ENCODE measurements at regions not wholly inside any gene's neighbourhood (a gene's known extent, or its start where the extent isn't known, plus 50 kb on each side); places are given as distances from the start of the nearest gene placed in this dataset.

DNA sequence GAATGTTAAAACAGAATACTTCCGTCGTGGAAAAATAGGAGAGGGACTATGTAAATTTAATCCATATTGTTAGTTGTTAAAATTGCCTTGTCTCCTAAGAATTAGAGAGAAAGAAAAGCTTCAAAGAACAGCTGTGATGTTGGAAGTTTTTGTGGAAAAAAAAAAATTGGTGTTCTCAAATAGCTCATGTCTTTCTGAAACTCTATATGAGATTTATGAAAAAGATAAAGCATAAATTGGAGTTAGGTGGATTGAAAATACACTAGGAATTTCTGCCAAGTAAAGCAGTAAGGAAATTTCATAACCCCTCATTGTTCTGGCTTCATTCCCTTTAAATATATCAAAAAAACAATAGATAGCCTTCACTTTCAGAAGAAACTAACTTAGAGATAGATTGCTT is 274.0 kb upstream of the ADAMTS5 start:
- Histone ChIP-seq H3K4me3 (no peak overlapping the region), H3K4me1 (no peaks in the 10 kb centered on the region), H3K27me3 (no peaks in the 10 kb centered on the region), H3K9me3 (no peaks in the 10 kb centered on the region), H3K36me3 (no peaks in the 10 kb centered on the region), H3K27ac (no peak overlapping the region)
- WGBS, 5 donors: 72 to 90% (median 85%) methylated on average over 2 of the region's 2 CpGs
- TF ChIP-seq, protein P1, sequence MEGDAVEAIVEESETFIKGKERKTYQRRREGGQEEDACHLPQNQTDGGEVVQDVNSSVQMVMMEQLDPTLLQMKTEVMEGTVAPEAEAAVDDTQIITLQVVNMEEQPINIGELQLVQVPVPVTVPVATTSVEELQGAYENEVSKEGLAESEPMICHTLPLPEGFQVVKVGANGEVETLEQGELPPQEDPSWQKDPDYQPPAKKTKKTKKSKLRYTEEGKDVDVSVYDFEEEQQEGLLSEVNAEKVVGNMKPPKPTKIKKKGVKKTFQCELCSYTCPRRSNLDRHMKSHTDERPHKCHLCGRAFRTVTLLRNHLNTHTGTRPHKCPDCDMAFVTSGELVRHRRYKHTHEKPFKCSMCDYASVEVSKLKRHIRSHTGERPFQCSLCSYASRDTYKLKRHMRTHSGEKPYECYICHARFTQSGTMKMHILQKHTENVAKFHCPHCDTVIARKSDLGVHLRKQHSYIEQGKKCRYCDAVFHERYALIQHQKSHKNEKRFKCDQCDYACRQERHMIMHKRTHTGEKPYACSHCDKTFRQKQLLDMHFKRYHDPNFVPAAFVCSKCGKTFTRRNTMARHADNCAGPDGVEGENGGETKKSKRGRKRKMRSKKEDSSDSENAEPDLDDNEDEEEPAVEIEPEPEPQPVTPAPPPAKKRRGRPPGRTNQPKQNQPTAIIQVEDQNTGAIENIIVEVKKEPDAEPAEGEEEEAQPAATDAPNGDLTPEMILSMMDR (IDR thresholded peaks at IDR 0.05): no peak
- no peak for TF ChIP-seq POLR2A (IDR thresholded peaks at IDR 0.05)
- no peak for TF ChIP-seq EP300 (IDR thresholded peaks at IDR 0.05)
- no peak for TF ChIP-seq POLR2AphosphoS5 (IDR thresholded peaks at IDR 0.05)
- intact Hi-C loops (cut with DNase I; ENCODE audit: low total_unique reads): no loop called here
- peak in 1 of 2 donors; percentile 10 for DNase-seq

DNA sequence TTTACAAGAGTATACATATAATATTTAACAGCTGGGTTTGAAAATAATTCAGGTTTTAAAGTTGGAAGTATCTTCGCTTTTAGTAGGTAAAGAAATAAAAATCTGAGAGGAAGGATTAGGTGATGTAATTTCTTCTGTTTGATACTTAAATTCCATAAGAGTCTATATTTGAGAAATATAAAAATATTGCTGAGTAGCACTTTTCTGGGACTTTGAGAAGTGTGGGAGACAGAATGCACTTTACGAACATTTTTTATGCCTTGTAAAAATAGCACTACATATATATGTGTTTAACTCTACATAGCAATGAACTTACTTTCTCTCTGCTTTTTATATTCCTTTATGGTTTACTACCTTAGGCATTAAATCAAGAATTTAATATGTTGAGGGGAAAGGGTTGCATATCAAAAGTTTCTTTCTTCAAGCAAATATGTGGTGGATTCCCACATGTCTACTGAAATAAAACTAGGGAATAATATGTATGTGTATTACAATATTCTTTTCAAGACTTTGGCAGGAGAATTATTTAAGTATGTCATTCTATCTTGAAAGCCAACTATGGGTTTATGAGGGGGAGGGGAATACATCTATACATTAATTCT is 266.7 kb upstream of the ADAMTS5 start:
- Histone ChIP-seq H3K9me3 (no peaks in the 10 kb centered on the region), H3K27ac (no peak overlapping the region), H3K36me3 (no peaks in the 10 kb centered on the region), H3K27me3 (no peaks in the 10 kb centered on the region), H3K4me1 (no peaks in the 10 kb centered on the region), H3K4me3 (no peak overlapping the region)
- no peak for DNase-seq
- intact Hi-C loops (cut with DNase I; ENCODE audit: low total_unique reads): no loop called here
- 61 to 96% (median 91%) methylated on average over 2 of the region's 2 CpGs for WGBS, 5 donors
- TF ChIP-seq POLR2A (IDR thresholded peaks at IDR 0.05) (no peak), EP300 (IDR thresholded peaks at IDR 0.05) (no peak), POLR2AphosphoS5 (IDR thresholded peaks at IDR 0.05) (no peak)
- TF ChIP-seq, protein P1 (IDR thresholded peaks at IDR 0.05): no peak

DNA sequence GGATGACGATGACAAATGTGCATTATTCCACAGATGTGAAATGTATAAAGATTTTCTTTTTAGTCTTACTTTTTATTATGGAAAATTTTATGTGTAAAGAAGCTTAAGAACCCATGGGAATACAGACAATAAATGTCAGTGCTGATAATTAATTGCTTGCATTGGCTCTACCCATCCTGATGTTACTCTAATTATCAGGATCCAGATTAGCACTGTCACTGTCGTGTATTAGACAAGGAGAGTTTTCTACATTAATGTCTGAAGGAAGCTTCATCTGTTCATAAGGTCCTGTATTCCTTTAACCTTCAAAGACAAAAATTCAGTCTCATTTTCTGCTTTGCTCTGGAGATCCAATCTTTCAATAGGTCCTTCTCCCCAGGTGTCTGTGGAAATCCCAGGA is 259.1 kb upstream of the ADAMTS5 start:
- DNase-seq: no peak
- Histone ChIP-seq H3K4me3 (no peak overlapping the region), H3K27ac (no peak overlapping the region), H3K27me3 (no peaks in the 10 kb centered on the region), H3K36me3 (no peaks in the 10 kb centered on the region), H3K9me3 (no peaks in the 10 kb centered on the region), H3K4me1 (no peaks in the 10 kb centered on the region)
- intact Hi-C loops (cut with DNase I; ENCODE audit: low total_unique reads): no loop called here
- 80 to 91% (median 90%) methylated on average over 2 of the region's 2 CpGs for WGBS, 5 donors
- TF ChIP-seq, protein P1 (IDR thresholded peaks at IDR 0.05): no peak
- TF ChIP-seq POLR2A (IDR thresholded peaks at IDR 0.05) (no peak), EP300 (IDR thresholded peaks at IDR 0.05) (no peak), POLR2AphosphoS5 (IDR thresholded peaks at IDR 0.05) (no peak)

GRCh38 chr21:27225151-27225550 is 258.3 kb upstream of the ADAMTS5 start:
- TF ChIP-seq POLR2A (IDR thresholded peaks at IDR 0.05) (no peak), POLR2AphosphoS5 (IDR thresholded peaks at IDR 0.05) (no peak)
- intact Hi-C loops (cut with DNase I; ENCODE audit: low total_unique reads): no loop called here
- no peak overlapping the region for H3K4me3 ChIP-seq
- no peak for DNase-seq
- H3K36me3 ChIP-seq: no peaks in the 10 kb centered on the region
- H3K9me3 ChIP-seq: no peaks in the 10 kb centered on the region
- no peak overlapping the region for H3K27ac ChIP-seq
- H3K27me3 ChIP-seq: no peaks in the 10 kb centered on the region
- H3K4me1 ChIP-seq: no peaks in the 10 kb centered on the region

GRCh38 chr21:27224169-27224568 is 257.3 kb upstream of the ADAMTS5 start:
- intact Hi-C loops (cut with DNase I; ENCODE audit: low total_unique reads): no loop called here
- no peak overlapping the region for H3K27ac ChIP-seq
- no peaks in the 10 kb centered on the region for H3K27me3 ChIP-seq
- no peak for DNase-seq
- H3K36me3 ChIP-seq: no peaks in the 10 kb centered on the region
- no peak overlapping the region for H3K4me3 ChIP-seq
- H3K9me3 ChIP-seq: no peaks in the 10 kb centered on the region
- TF ChIP-seq POLR2AphosphoS5 (IDR thresholded peaks at IDR 0.05) (no peak), EP300 (IDR thresholded peaks at IDR 0.05) (no peak), POLR2A (IDR thresholded peaks at IDR 0.05) (no peak)
- TF ChIP-seq, protein P1 (IDR thresholded peaks at IDR 0.05): no peak
- no peaks in the 10 kb centered on the region for H3K4me1 ChIP-seq
